ENCODE measurements at regions not wholly inside any gene's neighbourhood (a gene's known extent, or its start where the extent isn't known, plus 50 kb on each side); places are given as distances from the start of the nearest gene placed in this dataset.
"Not testable (repeated sequence)": the region's sequence is repeated elsewhere in the genome, so short reads cannot be mapped to it uniquely, and the experiment has no call there.

DNA sequence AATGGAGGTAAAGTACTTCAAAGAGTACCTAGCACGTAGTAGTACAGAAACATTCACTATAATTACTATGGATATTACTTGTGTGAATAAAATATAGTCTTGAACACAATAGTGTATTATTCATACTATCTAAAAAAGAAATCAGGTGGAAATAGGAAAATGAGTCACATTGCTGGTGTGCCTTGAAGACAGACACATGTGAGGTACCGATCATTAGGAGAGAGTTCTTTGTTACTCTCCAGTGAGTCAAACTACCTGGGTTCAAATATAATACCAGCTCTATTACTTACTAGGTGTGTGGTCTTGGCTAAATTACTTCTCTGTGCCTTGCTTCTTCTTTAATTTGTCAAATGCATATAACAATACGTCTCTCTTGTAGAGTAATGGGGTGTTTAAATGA lies 50.8 kb upstream of the BEND6 start:
- no peak for DNase-seq

GRCh38 chr6:56902641-56903464 lies 52.1 kb upstream of the BEND6 start:
- peak in 36 of 58 donors; percentile 1 to 70 (median 14) for DNase-seq

DNA sequence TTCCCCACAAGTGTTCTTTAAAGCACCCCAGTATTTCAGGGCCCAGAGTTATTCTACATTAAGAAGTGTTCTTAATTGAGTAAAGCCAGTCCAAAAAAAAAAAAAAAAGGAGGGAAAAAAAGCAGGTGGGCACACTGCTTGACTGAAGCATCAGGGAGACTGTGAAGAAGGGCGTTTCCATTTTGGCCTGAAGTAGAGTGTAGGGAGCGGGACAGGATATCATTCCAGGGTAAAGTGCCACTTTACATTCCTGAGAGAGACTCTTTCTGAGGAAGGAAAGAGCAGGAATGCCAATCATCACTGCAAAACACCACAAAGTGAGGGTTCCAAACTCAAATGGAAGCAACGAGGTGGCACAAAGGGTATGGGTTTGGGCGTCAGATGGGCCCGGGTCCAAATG lies 54.1 kb upstream of the BEND6 start:
- DNase-seq, result no peak

DNA sequence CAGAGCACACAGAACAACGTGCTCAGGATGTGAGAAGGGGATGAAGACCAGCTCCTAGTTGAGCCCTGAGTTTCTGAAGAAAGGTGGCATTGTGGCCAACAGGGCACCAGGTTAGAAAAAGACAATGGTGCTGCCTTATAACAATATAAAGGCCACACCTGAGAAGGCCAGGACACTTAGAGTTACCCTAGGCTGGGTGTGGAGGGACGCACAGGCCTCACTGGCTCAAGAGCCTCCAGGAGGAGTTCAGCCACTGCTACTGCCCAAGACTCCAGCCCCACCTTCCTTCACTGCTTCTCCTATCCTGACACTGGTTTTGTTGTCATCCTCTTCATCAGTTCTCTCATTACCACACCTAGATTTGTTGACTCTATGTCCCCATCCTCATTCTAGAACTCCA lies 55.2 kb upstream of the BEND6 start:
- no peak for DNase-seq

DNA sequence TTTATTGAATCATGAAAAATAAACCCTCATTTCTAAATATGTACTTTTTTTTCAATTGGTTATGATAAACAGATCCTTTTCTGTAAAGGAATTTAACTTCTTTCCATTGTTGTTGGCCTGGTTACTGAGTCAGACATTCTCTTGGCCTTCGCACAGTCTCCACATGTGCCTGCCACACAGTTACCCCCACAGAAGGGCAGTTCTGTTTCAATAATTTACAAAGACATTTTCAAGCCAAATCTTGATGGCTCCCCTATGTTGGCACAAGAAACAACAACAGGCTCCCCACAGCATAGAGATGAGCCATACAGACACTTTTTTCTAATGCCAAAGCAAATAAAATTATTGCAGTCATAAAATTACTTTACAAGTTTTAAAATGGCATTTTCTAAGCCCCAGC lies 55.6 kb upstream of the BEND6 start:
- no peak for DNase-seq

DNA sequence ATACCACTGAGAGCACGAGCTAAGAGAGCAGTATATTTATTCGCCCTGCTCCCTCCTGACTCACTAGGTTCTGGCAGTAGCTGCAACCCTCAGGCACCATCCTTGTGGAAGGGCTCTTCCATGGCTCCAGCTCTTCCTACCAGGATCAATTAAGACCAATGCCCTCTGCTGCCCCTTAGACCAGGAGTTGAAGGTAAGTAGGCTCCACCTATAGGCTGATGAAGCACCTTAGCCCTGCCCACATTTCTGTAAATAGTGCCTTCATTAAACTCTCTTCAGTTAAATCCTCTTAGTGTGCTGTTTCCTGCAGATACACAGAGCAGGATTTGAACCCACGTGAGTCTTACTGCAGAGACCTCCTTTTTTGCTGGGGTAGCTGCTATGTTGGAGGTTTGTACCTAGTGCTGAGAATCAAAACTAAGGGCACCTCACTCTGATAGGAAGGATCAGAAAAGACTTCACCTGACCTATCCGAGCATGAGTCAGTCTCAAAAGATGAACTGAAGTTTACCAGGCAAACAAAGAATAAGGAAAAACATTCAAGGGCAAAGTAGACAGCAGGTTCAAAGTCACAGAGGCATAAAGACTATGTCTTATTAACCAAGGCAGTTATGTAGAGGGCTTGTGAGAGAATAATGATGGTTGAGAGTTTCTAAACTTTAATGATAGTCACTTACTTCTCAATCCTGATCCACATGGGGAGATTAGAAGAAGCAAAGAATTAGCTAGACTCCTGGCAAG lies 56.9 kb upstream of the BEND6 start:
- no peak for DNase-seq

DNA sequence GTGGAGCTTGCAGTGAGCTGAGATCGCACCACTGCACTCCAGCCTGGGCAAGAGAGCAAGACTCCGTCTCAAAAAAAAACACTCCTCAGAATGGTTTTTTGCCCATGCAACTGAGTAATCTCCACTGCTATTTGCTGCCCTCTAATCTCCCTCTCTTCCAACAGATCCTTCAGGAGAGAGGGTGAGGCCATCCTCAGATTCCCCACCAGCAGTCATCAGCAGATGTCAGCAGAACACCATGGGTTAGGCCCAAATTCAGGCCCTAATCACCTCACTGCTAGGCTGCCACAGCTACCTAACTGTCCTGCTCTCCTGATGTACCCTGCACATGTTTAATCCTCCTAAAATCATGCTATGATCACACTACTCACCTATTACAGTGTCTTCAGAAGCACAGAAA lies 63.2 kb upstream of the BEND6 start:
- DNase-seq, result no peak

- DNase-seq, result peak in 11 of 58 donors; percentile 0 to 59 (median 5)
These were observed 64.1 kb upstream of the BEND6 start for GRCh38 chr6:56890683-56891429.

GRCh38 chr6:56890066-56890465 lies 64.8 kb upstream of the BEND6 start:
- no peak for DNase-seq

GRCh38 chr6:56889492-56889891 lies 65.4 kb upstream of the BEND6 start:
- DNase-seq, result no peak

DNA sequence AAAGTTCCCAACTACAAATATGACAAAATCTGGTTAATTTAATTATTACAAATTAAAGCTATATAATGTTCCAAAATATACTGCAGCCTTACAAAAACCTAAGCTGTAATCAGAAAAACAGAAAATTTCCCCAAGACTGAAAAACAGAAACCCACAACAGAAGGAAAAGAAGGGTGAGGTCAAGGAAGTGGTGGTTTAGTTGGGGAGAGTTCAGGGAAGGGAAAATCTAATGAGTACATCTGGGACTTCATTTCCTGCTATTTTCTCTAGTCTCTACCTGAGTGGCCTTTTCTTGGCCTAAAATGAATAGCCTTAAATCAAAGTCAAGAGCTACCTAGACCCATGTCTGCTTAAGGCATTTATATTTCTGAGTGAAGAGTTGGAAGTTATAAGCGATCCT lies 66.2 kb upstream of the BEND6 start:
- DNase-seq, result no peak

- DNase-seq, result no peak
These were observed 67.8 kb upstream of the BEND6 start for GRCh38 chr6:56887086-56887485.

- no peak for DNase-seq
These were observed 77.0 kb upstream of the BEND6 start for GRCh38 chr6:56877922-56878321.

GRCh38 chr6:56875961-56876360 lies 78.9 kb upstream of the BEND6 start:
- DNase-seq, result no peak

- no peak for DNase-seq
These were observed 79.4 kb upstream of the BEND6 start for GRCh38 chr6:56875523-56875922.

GRCh38 chr6:56874328-56874727 lies 80.6 kb upstream of the BEND6 start:
- DNase-seq, result no peak

DNA sequence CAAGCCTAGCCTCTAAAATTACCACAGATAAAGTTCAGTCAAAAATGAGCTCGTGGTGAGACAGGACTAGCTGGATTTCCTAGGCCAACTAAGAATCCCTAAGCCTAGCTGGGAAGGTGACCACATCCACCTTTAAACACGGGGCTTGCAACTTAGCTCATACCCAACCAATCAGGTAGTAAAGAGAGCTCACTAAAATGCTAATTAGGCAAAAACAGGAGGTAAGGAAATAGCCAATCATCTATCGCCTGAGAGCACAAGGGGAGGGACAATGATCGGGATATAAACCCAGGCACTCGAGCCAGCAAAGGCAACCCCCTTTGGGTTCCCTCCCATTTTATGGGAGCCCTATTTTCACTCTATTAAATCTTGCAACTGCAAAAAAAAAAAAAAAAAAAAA lies 84.9 kb upstream of the BEND6 start:
- DNase-seq, result not testable (repeated sequence)

DNA sequence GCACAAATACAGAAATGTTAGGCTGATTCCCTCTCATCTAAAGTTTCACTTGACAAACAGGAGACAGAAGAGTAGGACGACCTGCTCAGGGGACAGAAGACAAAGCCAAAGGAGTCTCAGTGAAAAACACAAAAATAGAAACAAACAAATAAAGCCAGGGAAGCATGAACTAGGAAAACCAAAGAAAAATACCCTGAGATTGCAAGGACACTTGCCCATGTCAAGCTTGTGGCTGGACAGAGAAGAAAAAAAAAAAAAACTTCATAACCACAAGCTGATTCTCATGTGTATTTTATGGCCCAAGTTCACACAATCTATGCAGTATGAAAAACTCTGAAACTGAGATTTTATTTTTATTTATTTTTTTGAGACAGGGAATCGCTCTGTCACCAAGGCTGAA lies 85.6 kb upstream of the BEND6 start:
- DNase-seq, result no peak

DNA sequence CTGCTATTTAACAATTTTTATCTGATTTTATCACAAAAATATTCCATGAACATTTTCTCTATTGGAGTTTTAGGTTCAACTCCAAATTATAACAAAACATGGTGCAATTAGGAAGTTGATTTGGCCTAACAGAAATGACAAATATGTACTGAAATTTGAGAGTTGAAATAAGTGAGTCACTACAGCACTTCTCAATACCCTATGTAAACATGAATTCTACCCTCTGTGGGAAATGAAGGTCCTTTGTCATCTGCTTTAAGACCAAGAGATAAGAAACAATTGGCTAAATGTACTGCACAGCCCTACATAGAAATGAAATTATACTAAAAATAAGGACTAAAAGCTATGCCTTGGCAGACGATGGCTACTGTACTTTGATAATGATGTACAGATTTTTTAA lies 86.2 kb upstream of the BEND6 start:
- DNase-seq, result no peak

DNA sequence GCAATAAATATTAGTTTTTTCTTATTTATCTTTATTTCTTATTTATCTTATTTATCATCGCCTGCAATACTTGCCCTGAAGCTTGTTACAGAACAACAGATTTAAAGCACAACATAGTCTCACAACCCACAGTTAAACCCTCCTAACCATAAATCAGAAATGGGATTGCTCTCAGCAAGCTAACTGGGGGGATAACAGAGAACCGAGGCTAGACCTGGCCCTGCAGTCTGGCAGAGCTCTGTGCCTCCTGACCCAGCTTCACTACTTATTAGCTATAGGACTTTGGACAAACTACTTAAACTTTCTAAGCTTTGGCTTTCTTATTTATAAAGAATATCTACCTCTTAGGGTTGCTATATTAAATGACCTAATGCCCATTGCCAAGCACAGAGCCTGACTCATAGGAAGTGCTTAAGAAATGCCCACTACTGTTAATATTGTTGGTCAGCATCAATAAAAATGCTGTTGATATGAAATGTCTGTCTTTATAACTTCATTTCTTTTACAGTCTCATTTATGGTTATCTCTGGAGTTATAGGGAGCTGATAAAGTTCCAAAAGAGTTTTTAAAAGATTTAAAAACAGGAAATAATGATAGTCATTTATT lies 87.9 kb upstream of the BEND6 start:
- no peak for DNase-seq

- DNase-seq, result no peak
These were observed 89.6 kb upstream of the BEND6 start for GRCh38 chr6:56865081-56865875.

Measured in anterior cingulate cortex (tissue), 58 donors.